ENCODE measurements at regions not wholly inside any gene's neighbourhood (a gene's known extent, or its start where the extent isn't known, plus 50 kb on each side); places are given as distances from the start of the nearest gene placed in this dataset.
"Not testable (repeated sequence)": the region's sequence is repeated elsewhere in the genome, so short reads cannot be mapped to it uniquely, and the experiment has no call there.

DNA sequence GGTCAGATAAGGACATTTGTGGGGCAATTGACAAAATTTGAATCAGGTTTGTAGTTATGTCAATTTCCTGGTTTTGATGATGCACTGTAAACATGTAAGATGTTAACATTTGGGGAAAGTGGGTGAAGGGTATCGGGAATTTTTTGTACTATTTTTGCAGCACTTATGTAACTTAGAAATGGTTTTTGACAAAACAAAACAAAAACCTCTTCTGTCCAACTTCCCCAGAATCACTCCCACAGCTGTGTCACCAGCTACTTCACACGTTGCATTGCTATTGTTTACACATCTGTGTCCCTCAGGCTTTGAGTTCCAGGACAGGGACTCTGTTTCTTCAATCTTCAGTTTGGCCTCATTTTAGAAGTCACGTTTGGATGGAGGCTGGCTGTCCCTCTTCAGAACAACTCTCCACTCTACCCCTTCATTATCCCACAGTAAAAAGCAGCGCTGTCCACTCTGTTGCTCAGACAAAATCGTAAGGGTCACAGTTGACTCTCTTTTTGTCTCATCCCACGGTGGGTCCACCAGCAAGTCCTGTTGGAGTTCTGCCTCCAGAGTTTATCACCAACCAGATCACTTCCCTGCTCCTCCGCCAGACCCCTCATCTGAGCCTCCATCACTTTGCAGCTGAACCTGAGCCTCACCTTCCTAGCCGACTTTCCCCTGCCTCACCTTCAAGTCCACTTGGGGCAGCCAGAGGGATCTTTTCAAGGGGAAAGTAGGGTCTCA lies 63.2 kb downstream of the NENF start:
- no peak for DNase-seq (ENCODE audit: low read depth in 2 of 2)

DNA sequence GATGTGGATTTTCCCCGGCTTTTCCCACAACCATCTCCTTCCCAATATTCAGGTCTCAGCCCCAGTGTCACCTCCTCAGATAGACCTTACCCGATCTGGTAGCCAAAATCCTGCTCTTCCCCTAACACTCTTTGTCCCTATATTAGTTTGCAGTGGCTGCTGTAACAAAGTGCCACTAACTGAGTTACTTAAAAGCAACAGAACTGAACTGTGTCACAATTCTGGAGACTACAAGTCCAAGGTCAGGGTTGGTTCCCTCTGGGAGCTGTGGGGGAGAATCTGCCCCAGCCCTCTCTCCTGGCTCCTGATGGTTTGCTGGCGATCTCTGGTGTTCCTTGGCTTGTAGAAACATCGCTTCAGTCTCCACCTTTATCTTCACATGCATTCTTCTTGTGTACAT lies 64.0 kb downstream of the NENF start:
- DNase-seq (ENCODE audit: low read depth in 2 of 2) = no peak

DNA sequence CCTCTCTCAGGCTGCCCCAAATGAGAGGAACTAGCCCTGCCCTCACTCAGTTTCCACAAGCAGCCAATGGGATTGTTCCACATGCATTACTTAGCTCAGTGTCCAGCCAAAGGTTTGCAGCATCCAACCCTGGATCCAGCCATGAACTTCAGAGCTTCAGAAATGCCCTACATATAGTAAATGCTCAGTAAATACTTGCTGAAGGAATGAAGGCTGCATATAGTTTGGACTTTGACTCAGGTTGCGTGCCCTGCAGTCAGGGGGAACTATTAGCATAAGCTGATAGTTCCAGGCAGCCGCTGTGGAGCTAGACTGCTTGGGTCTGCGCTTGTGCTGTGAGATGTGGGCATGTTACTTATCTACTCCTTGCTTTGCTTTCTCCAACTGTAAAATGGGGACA lies 64.8 kb downstream of the NENF start:
- no peak for DNase-seq (ENCODE audit: low read depth in 2 of 2)

DNA sequence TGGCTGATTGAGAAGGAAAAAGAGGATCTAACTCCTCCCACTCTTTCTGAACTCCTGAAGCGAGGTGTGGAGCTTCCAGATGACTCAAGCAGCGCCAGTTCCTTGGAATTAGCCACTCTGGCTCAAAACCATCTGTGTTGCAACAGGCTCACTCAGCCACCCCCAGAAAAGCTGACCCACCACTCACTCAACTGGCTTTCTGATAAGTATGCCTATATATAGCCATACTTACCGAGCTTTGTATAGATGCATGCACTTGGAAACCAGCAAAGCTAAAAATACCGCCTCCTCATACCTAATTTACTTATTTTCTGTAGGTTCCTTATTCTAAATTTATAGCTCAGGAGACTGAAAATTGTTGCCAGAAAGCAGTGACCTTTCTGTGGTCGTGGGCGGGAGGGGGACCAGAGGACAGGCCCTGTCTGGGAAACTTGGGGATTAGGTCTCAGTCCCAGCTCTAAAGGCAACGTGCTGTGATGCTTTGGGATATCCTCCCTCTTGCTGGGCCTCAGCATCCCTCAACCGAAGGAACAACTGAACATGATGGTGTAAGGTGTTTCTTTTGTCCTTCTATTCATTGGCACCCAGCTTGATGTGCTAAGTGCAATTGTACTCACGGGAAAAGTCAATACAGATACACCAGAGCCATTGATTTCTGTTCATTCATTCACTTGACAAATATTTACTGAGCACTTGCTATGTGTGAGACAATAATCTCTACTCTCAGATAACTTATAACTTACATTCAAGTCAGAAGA lies 65.7 kb downstream of the NENF start:
- DNase-seq (ENCODE audit: low read depth in 2 of 2) = no peak

DNA sequence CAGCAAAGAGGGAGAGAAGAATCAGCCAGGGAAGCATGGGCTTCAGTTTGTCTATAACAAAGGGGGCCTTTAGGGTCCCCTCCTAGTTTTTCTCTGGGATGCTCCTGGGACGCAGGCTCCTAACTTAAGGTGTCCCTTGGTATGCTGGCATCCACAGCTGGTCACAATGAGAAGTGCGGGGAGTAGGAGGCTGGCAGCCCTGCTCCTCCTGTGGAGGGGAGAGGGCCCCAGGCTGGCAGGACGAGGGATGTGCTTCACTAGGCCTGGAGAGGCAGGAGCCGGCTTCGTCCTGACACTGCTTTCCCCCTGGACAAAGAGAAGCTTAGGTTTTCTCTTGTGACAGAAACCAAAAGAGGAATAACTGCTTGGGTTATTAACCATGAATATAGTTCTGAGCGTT lies 67.6 kb downstream of the NENF start:
- DNase-seq (ENCODE audit: low read depth in 2 of 2) = no peak

DNA sequence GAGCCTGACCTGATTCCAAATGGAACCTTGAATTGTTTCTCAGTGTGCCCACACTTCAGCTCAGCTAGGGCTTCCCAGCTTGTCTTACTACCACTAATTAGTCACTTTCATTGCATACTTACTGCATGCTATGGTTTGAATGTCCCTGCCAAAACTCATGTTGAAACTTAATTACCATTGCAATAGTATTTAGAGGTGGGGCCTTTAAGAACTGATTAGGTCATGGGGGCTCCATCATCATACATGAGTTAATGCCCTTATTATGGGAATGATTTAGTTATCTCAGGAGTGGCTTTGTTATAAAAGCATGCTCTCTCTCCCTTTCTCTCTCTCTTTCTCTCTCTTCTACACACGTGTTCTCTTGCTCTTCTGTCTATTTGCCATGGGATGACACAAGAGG lies 68.3 kb downstream of the NENF start:
- DNase-seq (ENCODE audit: low read depth in 2 of 2) = no peak

DNA sequence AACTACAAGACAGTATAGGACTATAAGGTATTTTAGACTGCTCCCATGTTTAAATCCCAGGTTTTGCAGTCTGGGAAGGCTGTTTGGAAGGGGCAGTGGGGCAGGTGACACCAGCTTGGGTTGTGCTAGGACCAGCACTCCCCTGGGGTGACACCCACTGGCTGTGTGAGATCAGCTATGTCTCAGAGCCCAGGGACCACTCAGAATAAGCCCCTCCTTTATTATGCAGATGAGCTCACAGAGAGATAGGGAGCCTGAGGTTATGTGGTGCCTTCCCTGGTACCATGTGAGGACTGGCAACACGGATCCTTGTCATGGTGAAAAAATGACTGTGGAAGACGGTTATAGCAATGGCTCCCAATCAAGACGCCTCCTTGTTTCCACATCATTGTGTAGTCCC lies 71.0 kb downstream of the NENF start:
- DNase-seq (ENCODE audit: low read depth in 2 of 2) = no peak

DNA sequence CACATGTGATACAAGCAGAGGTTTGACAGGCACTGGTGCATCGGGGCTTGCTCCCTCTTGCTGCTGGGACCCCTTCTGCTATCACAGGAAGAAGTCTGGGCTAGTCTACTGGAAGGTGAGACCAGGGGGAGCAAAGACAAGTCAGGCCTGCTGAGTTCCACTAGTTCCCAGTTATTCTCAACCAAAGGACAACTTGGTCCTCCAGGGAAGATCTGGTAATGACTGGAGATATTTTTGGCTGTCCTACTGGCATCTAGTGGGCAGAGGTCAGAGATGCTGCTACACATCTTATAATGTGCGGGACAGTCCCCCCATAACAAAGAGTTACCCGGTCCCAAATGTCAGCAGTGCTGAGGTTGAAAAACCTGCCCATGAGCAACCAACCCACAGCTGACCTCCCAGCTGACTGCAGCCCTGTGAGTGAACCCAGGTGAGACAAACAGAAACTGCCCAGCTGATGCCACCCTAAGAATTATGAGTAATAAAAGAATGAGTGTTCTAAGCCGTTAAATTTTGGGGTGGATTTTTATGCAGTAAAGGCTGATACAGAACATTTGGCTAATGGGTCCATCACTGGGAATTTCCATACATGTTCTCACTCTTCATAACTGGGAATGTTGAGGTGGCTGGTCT lies 71.6 kb downstream of the NENF start:
- DNase-seq (ENCODE audit: low read depth in 2 of 2) = no peak

DNA sequence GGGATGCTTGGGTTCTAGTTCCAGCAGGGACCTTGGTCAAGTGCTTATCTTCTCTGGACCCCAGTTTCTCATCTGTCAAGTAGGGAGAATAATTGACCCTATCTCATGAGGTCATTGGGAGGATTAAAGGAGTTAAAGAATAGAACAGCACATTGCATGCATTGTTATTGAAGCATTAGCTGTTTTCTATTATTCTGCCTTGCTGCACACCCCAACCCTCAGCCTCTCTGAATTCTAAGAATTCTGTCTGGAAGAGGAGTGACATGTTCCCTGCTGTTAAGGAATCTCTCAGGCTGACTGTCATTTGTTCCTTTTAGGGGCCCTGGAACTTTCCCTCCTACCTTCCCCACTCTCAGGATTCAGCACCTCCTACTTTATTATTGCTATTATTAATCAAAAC lies 73.9 kb downstream of the NENF start:
- DNase-seq (ENCODE audit: low read depth in 2 of 2) = no peak

DNA sequence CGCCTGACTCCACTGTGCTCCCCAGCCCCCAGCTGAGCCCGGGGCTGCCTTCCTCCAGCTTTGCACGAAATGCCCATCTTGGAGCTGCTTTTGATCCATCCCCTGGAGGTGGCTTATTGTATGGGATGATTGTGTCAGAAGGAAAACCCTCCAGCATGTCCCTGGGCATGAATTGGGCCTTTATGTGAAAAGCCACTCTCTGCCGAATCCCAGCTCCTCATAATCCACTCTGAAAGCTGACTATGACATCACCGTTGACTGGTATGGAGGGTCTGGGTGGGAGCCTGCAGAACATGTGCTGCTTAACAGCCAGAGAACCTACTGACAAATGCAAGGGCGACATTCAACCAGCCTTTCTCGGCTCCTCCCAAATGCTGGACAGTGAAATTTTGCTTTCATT lies 74.6 kb downstream of the NENF start:
- no peak for DNase-seq (ENCODE audit: low read depth in 2 of 2)

DNA sequence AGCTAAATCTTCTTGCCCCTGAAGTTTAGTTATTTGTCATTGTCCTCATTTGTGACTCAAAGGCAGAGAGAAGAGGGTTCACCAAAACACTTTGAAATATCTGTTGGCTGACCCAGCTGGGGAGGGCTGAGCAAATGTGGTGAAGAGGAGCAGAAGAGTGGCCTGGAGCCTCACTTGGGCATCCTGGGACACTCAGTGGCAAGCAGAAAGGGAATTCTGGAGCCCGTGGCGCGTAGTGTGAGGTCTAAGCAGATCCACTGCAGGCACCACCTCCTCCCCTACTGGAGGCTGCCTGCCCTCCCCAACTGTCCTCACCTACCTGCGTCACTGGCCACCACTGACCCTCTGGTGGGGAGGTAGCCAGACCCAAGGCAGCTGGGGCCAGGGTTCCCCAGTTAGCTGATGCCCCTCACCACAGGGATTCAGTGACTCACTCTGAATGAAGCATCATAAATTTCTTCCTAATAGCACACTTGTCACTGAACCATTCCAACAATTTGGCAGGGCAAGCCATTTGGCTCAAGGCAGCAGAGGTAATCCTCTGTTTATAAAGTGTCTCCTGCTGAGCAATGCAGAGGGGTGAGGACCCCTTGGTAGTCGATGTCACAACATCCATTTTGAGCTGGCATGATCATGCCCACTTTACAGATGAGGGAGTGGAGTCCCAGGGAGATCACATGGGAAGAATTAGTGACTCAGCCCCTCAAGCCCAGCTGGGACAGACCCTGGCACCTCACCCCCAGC lies 80.3 kb downstream of the NENF start:
- no peak for DNase-seq (ENCODE audit: low read depth in 2 of 2)

DNA sequence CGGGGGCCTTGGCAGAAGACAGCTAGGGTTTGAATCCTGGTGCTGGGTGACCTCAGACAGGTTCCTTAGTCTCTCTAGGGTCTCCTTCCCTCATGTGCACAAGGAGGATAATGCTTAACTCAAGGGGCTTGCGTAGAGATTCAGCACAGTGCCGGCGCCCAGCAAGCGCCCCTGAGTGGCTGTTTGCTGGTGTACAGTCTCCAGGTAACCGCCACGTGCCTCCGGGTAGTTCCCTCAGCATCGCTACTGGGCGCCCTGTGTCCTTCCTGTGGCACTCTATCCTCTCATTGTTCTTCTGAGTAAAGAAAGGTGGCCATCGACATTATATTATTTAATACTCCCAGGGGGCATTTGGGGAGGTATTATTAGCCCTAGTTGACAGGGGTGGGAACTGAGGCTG lies 80.9 kb downstream of the NENF start:
- no peak for DNase-seq (ENCODE audit: low read depth in 2 of 2)

DNA sequence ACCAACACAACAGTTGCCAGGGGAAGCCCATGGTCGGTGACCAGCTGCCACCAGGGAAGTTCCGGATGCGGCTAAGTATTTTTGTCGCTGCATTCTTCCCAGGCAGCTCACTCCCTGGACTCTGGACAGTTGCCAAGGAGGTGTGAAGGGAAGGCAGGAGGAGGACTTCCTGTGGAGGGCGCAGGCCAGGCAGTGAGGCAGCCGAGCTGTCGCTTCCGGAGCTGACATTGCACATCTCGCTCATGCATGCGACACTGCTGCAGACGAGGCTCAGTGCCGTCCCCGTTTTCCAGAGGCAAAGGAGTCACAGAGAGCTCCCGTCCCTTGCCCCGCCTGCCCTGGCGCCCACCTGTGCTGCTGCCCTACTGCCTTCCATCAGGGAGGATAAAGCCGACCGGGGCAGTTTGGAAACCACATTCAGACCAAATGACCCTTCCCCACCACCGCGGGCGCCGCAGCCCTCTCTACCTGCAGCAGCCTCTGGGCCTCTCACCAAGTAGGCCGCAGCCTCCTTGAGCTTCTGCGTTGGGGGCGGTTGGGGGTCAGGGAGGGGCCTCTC lies 81.4 kb downstream of the NENF start:
- no peak for DNase-seq (ENCODE audit: low read depth in 2 of 2)

DNA sequence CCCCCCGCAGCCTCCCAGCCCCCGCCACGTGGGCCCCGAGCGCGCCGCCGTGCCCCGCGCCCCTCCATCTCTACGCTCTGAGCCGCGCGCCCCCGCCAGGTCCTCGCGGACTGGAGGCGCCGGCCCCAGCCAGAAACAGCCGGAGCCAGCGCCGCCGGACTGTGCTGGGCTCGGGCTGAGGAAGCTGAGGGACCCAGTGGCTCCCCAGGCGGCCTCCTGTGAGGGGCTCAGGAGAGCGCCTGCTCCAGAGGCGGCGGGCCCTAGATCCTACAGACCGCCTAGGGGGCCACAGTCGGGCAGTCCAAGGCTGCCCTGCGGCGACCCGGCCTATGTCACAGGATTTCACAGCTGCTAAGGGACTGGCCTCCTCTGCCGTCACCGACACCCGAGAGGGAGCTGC lies 82.1 kb downstream of the NENF start:
- no peak for DNase-seq (ENCODE audit: low read depth in 2 of 2)

DNA sequence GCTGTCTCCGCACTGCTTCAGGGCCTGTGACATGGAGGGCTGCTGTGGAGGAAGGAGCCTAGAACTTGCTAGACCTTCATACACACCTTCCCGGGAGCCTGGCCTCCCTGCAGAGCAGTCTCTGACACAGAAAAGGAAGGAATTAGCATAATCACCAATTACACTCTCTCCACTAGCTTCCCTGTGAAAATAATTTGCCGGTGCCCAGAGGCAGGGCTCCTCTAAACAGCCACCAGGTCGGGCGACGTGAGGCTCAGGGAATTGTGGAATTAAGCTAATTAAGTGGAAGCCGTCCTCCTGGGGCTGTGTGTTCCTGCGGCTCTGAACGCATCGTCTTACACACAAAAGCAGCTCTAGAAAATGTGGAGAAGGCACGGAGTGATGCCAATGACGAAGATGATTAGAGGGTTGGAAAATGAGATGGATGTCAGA lies 82.6 kb downstream of the NENF start:
- DNase-seq (ENCODE audit: low read depth in 2 of 2) = no peak

DNA sequence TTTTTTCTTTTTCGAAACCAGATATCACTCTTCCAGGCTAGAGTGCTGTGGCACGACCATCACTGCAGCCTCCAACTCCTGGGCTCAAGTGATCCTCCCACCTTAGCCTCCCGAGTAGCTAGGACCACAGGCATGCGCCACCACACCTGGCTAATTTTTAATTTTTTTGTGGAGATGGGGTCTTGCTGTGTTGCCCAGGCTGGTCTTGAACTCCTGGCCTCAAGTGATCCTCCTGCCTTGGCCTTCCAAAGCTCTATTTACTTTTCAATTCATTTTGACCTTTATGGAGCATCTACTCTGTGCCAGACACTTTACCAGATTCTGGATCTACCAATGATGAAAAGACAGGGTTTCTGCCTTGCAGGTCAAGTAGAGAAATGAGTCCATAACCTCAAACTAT lies 83.3 kb downstream of the NENF start:
- not testable (repeated sequence) for DNase-seq (ENCODE audit: low read depth in 2 of 2)

DNA sequence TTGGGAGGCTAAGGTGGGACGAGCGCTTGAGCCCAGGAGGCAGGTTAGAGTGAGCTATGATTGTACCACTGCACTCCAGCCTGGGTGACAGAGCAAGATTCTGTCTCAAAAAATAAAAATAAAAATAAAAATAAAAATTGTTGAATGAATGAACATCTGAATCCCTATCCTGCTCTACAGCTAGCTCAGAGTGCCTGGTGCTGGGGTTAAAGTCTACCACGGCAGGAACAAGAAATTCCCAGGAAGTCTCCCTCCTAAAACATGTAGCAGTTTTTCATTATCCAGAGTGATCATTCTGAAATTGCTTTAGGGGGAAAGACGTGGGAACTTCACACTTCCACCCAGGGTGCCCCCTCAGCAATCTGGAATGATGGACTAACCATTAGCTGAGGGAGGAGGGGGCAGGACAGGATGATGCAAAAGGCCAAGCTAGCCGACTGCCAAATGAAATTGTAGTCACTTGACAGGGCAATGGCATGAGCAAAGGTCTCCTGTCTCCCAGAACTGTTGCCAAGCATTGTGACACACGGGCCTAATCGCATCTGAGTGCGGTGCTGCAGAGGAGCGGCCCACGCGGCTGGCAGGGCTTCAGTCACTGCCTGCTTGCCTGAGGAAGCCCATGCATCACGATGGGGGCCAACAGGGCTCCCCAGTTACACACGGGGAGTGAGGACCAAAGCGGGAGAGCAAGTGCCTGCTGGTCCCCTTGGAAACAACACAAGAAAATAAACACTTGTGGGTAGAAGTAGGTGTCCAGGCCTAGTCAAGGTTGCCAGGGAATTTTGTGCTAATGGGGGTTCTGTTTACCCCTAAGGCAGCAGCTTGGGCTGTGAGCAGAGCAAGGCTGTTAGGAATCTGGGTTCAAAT lies 85.7 kb downstream of the NENF start:
- DNase-seq (ENCODE audit: low read depth in 2 of 2) = no peak

DNA sequence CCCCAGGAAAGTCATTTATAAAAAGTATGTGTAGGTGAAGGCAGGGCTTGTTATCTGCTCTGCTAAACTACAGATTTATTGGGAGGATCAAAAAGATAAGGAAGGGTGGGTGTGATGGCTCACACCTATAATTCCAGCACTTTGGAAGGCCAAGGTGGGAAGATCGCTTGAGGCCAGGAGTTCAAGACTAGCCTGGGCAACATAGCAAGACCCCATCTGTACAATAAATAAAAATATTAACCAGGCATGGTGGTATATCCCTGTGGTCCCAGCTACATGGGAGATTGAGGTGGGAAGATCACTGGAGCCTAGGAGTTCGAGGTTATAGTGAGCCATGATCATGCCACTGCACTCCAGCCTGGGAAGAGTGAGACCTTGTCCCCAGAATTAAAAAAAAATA lies 86.4 kb downstream of the NENF start:
- DNase-seq (ENCODE audit: low read depth in 2 of 2) = no peak

DNA sequence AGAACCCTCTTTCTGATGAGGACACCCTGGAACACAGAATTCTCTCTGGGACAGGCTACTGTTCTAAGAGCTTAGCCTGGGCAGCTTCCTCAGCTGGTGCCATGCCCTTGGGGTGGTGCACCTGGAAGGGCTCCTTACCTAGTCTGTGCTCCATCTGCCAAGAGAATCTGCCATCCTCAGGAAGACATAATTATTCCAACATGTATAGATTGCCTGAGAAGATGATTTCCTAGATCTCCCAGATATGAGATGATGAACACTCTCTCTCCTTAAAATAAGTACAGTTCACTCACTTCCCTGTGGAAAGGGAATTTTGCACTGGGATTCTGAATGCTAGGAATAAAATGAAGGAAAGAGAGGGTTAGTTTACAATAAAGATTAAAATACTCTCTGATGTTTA lies 87.6 kb downstream of the NENF start:
- DNase-seq (ENCODE audit: low read depth in 2 of 2) = no peak

DNA sequence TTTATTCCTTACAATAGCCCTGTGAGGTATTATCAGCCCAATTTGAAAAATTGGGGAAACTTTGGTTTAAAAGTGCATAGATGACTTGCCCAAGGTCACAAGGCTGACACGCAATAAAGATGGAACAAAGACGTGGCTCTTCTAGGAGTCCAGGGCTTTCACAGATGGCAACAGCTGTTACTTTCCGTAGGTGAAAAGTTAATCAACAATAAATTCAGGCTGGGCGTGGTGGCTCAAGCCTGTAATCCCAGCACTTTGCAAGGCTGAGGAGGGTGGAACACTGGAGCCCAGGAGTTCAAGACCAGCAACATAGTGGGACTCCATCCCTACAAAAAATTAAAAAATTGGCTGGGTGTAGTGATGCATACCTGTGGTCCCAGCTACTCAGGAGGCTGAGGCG lies 87.8 kb upstream of the ATF3 start:
- DNase-seq (ENCODE audit: low read depth in 2 of 2) = no peak

DNA sequence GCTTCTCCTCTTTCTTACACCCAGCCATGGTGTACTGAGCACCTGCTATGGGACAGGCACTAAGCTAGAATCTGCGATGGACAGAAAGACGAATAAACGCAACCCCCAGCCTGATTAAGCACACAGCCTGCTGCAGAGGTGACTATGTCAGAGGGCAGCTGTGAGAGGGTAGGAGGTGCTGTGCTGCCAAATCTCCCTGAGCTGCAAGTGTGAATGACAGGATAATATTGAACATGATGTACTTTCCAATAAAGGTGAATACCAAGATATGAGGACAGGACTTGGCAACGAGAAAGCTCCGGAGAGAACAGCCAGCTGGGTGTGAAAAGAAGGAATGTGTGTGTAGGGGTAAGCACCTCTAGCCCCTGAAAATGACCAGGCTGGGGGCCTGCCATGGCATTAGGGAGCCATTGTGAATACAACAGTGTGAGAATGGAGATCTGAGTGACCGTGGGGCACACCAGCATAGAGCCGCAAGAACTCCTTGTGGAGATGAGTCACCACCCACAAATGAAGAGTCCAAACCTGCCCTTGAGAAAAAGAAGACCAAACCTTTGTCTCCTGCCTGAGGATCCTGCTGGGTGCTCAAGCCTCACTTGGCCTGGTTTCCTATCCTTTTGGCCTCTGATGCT lies 83.0 kb upstream of the ATF3 start:
- no peak for DNase-seq (ENCODE audit: low read depth in 2 of 2)

Measured in stimulated activated CD8-positive, alpha-beta memory T cell treated with anti-CD3 and anti-CD28 coated beads, Interleukin-2, amount 100 ng/mL, for 1 hour (primary cell).